Hippocampal formation (tissue), 2 donors: ENCODE measurements at regions not wholly inside any gene's neighbourhood (a gene's known extent, or its start where the extent isn't known, plus 50 kb on each side); places are given as distances from the start of the nearest gene placed in this dataset.
A peak's percentile ranks its signal among the peaks of the same experiment; 100 is the strongest.

Experiments used
- DNase-seq, 2 donors: peaks; one replicate each; lab custom pipeline; 2025; lab: John Stamatoyannopoulos, UW

DNA sequence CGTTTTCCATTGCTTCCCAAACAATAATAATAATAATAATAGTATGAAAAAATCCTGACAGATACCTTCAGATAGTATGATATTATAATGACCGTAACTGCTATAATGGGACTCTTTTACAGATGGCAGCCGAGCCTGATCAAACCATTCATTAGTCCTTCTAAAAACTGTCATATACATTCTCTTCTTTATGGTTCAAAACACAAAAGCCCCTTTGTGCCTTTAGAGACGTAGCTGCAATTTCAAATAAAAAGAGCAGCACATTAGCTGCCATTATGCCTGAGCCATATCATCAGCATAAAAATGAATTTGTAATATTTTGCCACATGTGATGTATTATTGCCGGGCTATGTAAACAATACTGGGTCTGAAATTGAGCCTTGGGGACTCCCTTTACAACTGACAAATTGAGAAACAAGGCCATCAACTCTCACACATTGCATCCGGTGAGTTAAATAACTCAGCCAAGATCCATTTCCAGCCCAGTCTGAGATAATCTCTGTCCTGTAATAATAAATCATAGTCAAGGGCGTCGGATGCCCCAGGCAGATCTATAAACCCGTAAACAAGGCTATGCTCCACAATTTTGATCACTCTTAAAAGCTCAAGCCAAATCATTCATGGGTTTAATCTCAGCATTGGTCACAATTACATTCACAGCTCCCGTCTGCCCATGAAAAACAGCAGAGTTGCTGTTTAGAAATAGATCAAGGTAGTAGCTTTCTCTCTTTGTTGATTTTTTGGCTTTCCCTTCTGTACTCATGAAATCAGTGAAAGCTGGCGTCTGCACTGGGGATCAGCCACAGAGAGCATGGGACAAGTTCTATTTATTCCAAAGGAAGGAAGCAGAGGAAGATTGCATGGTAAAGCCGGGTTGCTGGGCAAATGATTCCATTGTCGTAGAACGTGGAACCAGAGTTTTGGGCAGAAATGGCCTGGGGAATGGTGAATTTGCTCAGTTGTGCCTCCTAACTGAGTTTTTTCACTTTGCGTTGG lies 150.1 kb upstream of the BMPER start:
- no peak for DNase-seq

DNA sequence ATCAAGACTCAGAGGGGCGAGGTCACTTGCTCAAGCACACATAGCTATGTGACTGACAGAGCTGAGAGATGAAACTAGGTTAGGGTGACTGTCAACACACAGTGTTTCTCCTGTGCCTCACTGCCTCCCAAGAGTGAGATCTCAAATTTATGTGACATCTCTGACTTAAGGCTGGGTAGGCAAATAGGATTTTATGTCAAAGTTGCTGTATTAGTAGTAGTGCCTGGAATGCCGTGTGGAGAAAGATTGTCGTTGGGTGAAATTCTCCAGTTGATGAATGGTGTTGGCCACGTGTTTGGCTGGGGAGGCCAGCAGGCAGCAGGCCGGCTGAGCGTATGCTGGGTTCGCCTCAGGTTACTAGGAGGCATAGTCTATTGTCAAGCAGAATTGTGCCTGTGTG lies 148.3 kb upstream of the BMPER start:
- DNase-seq, result peak in 1 of 2 donors; percentile 1

DNA sequence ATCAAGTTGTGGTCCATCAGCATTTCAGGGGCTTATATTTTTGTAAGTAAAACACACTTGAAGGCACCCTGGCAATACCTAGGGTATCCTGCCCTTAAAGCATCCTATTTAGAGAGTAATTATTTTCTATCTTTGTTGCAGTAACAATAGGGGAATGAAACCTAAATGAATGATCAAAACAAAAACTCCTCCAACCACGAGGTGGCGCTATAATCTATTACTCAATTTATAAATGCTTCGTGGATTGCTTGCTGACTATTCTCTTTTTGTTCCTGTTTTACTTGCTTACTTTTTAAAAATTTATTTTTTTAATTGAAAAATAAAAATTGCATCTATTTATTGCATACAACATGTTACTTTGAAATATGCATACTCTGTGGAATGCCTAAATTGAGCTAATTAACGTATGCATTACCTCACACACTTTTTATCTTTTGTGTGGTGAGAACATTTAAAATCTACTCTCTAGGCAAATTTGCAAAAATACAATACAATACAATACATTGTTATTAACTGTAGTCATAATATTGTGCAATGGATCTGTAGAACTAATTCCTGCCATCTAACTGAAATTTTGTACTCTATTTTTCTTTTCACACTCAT lies 147.7 kb upstream of the BMPER start:
- DNase-seq, result peak; percentile 14 to 67

DNA sequence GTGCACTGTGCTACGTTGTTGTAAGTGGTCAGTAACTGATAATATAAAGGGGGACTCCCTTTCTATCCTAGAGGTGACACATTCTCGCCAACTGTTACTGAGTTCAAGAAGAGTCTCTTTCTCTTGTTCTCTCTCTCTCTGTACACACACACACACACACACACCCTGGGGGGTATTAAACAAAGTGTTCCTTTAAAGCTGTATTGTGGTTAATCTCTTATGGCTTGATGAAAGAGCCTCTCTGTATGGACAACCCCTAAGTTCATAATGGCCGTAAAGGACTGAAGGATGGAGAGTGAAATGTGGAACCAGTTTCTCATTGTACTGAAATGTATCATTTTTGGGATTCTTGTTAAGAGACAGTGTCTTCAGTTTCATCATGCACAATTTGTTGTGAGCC lies 145.2 kb upstream of the BMPER start:
- DNase-seq, result no peak

DNA sequence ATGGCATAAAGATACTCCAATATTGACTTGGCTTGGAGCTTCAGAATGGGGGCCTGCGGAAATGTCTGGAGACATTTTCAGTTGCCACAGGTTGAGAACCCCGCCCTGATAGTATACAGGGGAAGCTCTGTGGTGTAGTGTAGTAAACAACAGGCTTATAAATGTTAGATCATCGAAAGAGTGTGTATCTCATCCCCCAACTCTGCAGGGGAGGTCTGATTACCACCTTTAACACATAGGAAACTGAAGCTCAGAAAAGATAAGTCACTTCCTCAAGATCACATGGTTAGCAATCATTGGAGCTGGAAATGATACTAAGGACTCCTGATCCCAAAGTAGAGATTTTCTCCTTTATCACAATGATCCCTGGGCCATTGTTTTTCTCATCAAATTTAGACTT lies 144.5 kb upstream of the BMPER start:
- DNase-seq, result no peak

DNA sequence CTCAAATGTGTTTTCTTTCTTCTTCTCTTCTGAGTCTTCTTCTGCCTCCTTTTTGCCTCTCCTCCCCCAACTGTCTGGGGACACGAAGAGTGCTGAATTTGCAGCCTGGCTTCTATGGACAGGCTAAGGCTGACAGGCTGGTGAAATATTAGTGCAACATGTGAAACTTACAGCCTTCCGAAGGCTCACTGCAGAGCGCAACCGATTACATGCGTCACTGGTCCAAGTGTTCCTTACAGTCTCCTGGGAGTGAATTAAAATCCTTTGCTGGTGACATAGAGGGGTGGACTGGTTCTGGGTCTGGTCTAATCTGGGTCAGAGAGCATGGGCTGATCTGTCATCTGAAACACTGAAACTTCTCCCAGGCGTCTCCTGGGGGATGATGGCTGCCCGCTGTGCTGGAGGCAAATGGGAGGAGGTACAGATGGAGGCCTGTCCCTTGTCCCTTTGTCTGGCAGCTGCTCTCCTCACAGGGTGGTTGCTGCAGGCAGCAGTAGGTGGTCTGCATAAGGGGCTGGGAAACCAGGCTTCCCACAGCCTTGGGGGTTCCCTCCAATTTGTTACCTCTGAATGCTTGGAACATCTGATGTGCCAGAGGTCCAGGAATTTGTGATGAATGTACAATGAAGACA lies 143.8 kb upstream of the BMPER start:
- DNase-seq, result no peak

DNA sequence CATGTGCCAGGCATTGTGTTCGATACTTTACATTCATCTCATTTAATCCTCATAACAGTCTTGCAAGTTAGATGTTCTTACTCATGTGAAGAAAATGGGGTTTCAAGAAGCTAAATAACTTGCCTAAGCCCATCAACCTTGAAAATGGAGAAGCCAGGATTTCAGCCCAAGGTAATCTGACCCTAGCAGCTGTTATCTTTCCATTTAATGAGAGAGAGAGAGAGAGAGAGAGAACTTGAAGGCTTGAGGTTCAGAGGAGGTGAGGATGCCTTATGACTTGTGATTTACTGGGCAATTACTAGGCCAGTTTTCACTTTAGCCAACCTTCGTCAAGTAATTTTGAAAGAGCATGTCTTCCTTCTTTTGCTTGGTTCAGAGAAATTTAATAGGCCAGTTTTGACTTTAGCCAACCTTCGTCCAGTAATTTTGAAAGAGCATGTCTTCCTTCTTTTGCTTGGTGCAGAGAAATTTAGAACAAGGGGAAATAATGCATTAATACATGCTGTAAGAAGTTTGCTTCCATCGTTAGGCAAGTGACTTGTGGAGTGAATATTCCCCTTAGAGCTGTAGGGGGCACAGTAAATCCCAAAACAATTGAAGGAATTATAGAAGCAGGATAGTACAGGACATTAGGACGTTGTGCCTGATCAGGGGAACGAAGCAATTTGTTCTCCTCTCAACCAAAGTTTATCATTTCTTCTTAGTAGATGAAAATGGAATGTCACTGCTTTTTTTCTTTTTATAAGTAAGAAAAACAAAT lies 143.0 kb upstream of the BMPER start:
- DNase-seq, result no peak

DNA sequence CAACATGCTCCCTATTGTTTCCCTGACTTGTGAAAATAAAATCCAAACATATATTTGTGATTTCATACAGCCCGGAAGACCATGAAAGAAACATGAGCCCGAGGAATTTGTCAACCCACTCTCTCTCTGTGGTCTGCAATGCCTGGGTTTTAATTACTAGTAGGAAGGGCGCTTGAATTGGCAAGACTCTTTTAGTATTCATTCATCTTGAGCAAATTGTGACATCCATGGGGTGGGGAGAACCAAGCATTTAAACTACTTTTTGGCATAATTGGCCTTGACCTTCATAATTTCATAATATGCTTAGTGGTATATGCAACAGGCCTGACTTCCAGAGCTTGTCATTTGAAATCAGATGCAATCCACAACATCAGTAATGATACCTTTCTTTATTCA lies 142.4 kb upstream of the BMPER start:
- DNase-seq, result no peak

DNA sequence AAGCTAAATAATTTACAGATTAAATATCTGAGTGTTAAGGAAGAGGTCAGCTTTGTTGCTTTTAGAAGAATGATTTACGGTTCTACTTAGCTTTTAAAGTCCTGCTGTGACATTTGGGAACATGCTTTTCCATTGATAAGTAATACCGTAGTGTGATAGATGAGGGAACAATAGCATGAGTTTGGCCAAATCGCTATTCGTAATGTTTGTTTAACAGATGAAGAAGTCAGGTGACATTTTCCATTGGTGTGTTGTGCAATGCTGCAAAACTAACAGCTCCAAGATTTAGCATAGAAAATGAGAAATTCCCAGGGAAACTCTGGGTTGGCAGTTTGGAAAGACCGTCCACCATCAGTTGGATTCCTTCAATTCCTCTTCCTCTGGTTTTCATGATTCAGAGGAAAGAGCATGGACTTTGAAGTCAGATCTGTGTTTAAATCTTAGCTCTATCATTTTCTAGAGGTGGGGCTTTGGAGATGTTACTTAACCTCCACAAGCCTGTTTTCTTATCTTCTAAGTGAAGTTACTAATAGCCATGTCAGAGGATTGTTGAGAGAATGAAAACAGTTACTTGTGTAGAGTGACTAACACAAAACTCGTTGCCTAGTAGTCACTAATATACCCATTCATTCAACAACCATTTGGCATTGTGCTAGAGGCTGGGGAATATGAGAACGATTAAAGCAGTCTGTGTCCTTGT lies 140.4 kb upstream of the BMPER start:
- DNase-seq, result no peak

DNA sequence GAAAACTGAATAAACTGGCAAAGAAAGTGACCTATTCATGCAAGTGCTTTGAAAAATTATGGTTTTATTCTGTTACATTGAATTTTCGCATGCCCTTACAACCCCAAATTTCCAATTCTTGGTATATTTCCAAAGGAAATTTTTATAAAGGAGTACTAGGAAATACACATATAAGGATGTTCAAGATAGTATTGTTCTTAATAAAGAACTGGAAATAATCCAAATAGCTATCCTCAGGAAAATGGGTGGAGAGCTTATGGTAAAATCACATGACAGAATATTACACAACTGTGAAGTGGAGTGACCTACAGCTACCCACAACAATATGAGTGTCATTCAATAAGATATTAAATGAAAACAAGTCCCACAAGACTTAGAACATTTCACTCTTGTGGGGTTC lies 138.9 kb upstream of the BMPER start:
- no peak for DNase-seq

DNA sequence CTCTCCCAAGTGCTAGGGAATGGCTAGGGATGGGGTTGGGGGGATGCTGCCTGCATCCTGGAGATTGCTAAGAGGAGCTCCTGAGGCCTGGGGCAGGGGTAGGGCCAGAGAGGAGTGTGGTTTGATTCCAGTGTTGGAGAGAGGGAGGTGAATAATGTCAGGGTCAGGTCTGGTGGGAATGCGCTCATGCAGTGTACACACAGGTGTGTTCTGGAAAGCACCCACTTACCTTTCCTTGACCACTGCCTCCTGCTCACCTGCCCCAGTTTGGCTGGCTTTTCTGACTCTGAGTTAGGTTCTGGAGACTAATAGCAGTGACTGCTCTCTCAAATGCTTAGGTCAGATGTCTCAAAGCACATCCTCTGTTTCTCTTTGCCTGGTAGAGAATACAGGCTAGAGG lies 135.4 kb upstream of the BMPER start:
- no peak for DNase-seq

DNA sequence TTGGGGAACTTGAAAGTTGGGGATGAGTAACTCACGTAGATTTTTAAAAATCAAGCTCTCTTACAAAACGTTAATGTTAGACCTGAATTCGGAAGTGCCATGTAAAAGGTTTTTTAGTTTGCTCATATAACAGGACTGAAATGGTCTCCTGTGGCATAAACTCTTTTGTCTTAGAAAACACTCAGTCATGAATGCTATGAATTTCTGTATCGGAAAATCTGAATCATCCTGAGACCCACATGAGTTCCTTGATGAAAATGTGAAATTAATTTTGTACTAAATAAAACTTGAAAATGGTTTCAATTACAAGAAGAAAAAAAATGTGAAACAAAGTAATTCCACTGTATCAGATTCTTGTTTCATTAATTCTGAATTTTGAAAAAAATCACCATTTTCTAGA lies 134.8 kb upstream of the BMPER start:
- no peak for DNase-seq

DNA sequence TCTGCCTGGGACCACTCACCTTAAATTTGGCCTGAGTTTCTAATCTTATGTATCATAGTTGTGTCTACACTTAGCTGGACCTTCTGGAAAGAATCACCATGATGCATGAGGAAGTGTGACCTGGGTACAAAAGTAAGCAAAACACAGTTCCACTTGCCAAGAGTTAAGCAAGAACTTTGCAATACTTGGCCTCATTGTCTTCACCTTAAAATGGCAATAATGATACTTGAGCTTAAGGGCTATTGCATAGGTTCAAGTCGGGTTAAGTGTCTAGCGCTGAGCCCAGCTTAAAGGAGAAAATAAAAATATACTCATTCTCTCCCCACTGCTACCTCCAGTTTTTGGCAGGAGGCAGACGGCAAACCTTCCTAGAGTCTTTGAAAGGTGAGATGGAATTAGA lies 133.9 kb upstream of the BMPER start:
- no peak for DNase-seq

DNA sequence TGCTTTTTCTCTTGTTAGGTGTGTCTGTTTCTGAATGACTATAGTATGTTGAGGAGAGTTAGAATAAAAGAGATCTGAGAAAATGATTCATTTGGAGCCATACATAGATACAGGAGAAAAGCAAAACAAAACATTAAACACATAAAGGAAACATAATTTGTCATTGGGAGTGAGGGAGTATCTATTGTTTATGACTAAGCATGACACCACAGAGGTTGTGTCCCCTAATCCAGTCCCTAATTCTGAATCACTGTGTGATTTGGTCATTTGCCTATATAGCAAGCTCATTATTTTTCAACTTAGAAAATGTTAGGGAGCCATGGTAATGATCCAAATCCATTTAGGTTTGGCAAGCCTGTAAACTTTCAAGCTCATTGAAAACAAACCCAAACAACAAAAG lies 132.3 kb upstream of the BMPER start:
- DNase-seq, result no peak

DNA sequence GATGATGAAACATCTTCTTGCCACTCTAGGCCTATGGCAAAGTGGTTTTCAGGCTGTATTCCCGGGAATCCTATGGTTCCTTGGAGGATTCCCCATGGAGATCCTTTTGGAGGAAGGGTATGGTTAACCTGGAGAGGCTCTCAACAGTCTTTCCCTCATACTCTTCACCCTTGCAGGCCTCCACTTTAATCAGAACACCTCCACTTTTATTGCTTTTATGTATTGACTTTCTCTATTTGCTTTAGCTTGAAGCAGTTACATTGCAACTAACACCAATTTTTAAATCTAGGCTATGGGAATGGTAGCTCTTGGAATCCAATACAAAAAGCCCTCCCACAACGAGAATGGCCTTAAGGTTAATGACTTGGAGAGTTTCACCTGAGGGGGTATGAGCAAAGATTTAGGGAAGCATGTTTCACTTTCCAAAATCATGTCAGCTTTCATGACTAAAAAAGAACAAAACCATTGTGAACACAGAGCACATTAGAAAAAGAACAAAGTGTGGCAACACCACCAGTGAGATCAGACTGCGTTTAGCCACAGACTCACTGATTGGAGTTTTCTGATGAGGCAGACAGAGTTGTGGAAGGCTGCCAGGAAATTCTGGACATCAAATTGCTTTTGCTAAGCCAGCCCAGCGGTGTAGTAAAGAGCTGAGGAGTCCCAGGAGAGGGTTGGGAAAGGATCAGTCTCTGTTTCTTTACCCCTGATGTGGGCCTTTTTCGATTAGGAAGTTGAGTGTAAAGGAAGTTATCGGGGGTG lies 130.4 kb upstream of the BMPER start:
- DNase-seq, result peak in 1 of 2 donors; percentile 9

DNA sequence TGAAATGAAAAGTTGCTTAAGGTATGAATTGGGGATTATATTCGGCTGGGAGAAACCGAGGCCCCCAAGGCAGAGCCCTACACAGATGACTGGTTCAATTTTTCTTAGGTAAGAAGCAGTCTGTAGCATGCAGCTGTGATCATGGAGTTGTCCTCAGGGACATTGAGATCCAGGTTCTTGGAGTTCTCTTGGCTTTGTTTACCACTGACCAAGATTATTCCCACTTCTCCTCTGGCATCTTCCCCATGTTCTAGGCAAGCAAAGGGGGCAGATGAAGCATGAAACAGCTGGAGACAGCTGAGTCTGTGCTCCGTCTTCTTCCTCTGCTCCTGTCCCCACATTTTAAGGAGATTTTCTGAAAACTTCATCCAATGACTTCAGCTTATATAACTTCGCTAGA lies 129.5 kb upstream of the BMPER start:
- DNase-seq, result no peak

DNA sequence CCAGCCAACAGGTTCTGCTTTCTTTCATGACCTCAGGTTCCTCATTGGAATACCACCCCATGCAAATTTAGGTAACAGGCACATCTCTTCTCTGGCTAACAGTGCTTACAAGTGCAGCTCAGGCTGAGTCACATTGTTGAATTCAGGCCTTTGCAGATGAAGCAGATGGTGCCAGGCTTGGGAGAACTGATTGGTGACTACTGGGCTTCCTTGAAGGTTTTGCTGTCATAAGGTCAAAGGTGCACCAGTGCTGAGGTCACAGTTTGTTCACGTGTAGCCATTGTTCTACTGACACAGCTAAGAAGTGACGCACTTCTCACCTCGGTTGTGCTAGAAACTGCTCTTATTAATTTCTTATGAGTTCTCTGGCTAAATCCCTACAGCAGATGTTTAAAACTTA lies 128.6 kb upstream of the BMPER start:
- no peak for DNase-seq

DNA sequence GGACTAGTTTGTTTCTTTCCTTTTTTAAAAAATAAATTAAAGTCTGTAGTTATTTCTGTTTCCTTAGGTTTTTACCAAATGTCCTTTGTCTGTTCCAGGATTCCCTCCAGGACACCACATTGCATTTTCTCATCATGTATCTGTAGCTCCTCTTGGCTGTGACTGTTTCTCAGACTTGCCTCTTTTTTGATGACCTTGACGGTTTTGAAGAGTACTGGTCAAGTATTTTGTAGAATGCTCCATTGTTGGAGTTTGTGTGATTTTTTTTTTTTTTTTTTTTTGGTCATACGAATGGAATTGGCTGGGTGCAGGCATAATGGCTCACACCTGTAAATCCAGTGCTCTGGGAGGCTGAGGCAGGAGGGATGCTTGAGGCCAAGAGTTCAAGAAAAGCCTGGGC lies 127.1 kb upstream of the BMPER start:
- no peak for DNase-seq

DNA sequence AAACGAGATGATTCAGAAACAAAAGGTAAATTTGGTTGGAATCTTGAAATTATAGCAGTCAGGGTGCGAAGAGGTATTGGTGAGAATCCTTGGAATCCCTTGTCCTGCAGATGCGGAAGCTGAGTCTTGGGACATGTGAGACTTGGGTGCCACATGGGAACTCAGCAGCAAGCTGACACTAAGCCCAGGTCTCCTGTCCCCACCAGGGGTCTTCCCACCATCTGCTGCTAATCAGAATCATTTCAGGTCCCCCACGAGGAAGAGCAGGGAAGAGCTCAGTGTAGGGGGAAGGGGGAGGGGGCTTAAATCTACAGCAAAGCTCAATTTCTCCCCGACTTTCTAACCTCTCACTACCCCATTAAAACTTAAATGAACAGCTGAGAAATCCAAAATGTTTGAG lies 126.1 kb upstream of the BMPER start:
- no peak for DNase-seq

DNA sequence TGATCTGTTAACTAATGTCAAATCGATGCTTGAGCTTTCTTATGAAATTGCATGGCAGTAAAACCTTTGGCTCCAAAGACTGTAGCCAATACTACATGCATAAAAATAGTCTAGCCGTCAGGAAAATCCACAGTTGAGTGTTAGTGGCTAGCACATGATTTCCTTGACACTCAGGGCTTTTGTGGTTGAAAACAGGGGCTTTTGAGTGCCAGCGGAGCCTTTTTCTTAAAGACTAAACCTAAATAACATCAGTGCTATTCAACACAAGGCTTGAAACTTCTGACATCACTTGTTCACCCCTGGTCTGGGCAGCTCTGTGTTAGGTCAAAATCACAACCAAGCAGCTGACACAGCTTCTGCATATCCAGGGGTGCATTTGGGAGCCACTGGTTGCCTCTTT lies 124.2 kb upstream of the BMPER start:
- DNase-seq, result no peak

DNA sequence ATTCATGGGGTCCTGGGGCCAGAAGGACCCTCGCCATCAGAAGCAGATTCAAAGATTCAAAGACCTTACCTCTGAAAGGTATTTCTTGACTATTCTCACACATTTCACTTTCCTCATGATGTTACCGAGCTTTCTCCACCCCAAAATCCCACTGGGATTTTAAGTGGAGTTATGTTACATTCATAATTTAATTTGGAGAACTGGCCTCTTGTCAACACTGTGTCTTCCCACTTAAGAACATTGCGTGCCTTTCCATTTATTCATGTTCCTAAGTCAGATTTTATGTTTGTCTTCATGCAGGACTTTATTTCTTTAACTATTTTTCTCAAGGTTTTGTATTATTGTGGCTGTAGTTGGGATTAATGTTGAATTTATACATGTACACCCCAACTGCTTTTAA lies 123.5 kb upstream of the BMPER start:
- no peak for DNase-seq
